Skeletal muscle satellite cell (primary cell): ENCODE measurements at regions not wholly inside any gene's neighbourhood (a gene's known extent, or its start where the extent isn't known, plus 50 kb on each side); places are given as distances from the start of the nearest gene placed in this dataset.

ENCODE experiments used
- H3K27me3 ChIP-seq: 2 replicates; pipeline ENCODE4 v1.7.0; 2013; ENCODE audit warnings: low read length; ENCODE audit not compliant: control insufficient read depth, insufficient read depth
- H3K36me3 ChIP-seq: 2 replicates; pipeline ENCODE4 v1.7.0; 2013; ENCODE audit warnings: mild to moderate bottlenecking, control low read depth, low read length; ENCODE audit not compliant: insufficient read depth
- H3K4me1 ChIP-seq: 2 replicates; pipeline ENCODE4 v1.7.0; 2013; ENCODE audit warnings: low read length; ENCODE audit not compliant: control insufficient read depth, insufficient read depth
- H3K4me2 ChIP-seq: 2 replicates; pipeline ENCODE4 v1.7.0; 2013; ENCODE audit warnings: mild to moderate bottlenecking, low read length
- H3K4me3 ChIP-seq: 2 replicates; pipeline ENCODE4 v1.7.0; 2013; ENCODE audit warnings: low read length
- H3K9ac ChIP-seq: 2 replicates; pipeline ENCODE4 v1.7.0; 2013; ENCODE audit warnings: mild to moderate bottlenecking, low read depth, low read length, moderate library complexity
- H3K9me3 ChIP-seq: replicated peaks from 2 replicates; pipeline ENCODE4 v1.7.0; 2013; ENCODE audit warnings: mild to moderate bottlenecking, control low read depth, low read length

DNA sequence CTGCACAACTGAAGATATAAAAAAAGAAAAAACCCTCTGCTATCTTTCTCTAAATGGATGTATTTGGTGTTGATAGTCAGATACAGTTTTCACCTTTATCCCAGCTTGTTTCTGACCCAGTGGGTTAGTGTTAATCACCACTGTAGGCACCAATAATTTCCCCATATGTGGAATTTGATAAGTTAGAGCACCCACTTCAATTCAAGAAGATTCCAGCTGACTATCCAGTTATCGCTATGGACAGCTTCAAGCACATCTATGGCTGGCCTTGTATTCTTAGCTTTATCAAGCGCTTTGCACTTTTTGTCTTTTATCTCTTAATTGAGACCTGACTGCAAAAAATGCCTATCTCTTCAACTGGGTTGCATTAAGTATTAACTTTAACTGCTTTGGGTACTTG lies 200.4 kb downstream of the NR4A2 start:
- Histone ChIP-seq H3K36me3 (no peaks in the 10 kb centered on the region), H3K4me2 (no peak overlapping the region), H3K9ac (no peak overlapping the region), H3K27me3 (no peaks in the 10 kb centered on the region), H3K9me3 (no peaks in the 10 kb centered on the region), H3K4me3 (no peak overlapping the region), H3K4me1 (no peaks in the 10 kb centered on the region)

DNA sequence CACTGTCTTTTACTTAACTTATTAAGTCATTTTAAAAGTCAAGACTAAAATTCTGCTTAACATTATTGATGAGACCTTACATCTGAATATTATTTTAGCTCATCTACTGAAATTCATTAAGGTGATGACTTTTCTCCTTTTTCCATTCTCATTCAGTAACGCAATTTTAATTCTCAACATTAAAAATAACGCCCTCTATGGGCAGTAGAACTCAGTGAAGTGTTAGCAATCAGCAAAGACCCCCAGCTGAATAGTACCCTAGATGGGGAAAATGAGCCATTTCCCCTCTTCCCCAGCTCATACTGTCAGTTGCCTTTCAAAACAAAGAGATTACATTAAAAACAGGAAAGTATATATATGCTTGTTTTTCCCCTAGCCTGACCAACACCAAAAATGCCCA lies 203.3 kb downstream of the NR4A2 start:
- H3K9me3 ChIP-seq = no peaks in the 10 kb centered on the region
- no peaks in the 10 kb centered on the region for H3K27me3 ChIP-seq
- no peaks in the 10 kb centered on the region for H3K36me3 ChIP-seq
- no peaks in the 10 kb centered on the region for H3K4me1 ChIP-seq
- no peak overlapping the region for H3K4me2 ChIP-seq
- H3K4me3 ChIP-seq = no peak overlapping the region
- no peak overlapping the region for H3K9ac ChIP-seq

DNA sequence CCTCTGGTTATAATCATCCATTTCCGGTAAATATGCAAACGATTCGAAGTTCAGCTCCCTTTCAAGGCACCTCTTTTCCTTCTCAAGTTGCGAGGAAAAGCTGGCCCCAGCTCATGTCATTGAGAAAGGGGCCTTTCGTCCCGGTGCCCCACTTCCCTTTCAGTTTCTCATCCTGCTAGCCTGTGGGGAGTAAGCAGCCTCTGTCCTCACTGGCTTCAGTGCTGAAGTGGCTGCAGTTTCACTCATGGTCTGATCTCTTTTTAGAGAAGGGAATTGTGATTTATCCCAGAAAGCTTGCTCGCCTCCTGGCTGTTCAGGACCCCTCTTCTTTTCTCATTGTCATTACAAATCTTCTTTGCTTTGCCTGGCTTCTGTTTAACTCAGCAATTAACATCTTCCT lies 207.5 kb downstream of the NR4A2 start:
- no peaks in the 10 kb centered on the region for H3K36me3 ChIP-seq
- H3K9ac ChIP-seq = no peak overlapping the region

DNA sequence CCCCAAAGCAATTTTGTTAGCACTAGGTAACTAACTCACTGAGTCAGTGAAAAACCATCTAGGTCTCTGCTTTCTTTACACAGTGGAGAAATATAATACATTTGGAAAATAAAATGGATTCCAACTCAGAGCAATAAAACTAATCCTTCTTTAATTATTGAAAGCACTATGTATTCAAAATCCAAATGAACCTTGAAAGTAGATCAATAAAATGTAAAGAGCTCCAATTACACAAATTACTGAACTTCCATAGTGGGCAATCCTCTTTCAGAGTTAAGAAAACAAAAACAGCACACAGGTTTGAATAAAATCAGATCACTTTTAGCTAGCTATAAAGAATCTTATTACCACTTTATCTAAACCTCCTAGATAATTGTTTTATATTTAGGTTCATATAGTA lies 208.1 kb downstream of the NR4A2 start:
- Histone ChIP-seq H3K4me3 (no peak overlapping the region), H3K4me2 (no peak overlapping the region), H3K9me3 (no peaks in the 10 kb centered on the region), H3K4me1 (no peaks in the 10 kb centered on the region), H3K9ac (no peak overlapping the region), H3K27me3 (no peaks in the 10 kb centered on the region), H3K36me3 (no peaks in the 10 kb centered on the region)

More for the DNA sequence above, 207.5 kb downstream of the NR4A2 start:
- Histone ChIP-seq H3K9me3 (no peaks in the 10 kb centered on the region), H3K27me3 (no peaks in the 10 kb centered on the region), H3K4me1 (no peaks in the 10 kb centered on the region), H3K4me3 (no peak overlapping the region), H3K4me2 (no peak overlapping the region)

DNA sequence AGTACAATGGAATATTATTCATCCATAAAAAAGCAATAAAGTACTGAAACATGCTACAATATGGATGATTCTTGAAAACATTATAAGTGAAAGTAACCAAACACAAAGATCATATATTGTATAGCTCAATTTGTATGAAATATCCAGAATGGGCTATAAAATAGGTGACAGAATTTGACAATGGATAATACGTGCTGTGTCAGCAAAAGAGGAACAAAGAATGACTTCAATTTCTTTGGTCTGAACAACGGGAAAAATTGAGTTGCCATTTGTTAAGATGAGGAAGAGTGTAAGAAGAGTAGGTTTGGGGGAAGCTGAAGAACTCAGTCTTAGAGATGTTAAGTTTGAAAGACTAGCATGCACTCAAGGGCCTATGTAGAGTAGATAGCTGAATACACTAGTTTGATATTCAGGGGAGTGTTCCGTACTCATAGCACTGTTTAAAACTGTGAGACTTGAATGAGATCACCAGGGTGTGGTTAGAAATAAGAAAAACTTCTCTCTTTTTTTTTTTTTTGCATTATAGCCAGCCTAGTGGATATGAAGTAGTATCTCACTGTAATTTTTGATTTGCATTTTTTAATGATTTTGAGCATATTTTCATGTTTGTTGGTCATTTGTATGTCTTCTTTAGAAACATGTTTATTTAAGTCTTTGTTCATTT lies 213.6 kb downstream of the NR4A2 start:
- Histone ChIP-seq H3K9me3 (no peaks in the 10 kb centered on the region), H3K27me3 (no peaks in the 10 kb centered on the region), H3K4me3 (no peak overlapping the region), H3K4me2 (no peak overlapping the region), H3K4me1 (no peaks in the 10 kb centered on the region), H3K9ac (no peak overlapping the region), H3K36me3 (no peaks in the 10 kb centered on the region)

DNA sequence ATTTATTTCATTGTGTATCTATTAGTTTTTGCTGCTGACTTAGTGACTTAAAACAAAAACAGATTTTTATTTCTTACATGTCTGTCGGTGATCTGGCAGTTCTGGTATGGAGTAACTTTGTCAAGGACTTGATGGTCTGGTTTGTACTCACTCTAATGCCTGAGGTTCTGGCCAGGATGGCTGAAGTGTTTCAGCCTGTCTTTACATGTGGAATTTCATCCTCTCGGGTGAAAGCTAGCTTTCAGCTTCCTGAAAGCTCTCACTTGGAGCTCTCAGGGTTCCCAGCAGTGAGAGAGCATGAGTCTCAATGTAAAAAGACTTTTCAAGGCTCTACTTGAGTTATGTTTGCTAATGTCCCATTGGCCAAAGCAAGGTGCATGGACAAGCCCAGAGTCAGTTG lies 216.4 kb downstream of the NR4A2 start:
- no peaks in the 10 kb centered on the region for H3K9me3 ChIP-seq
- H3K4me2 ChIP-seq = no peak overlapping the region
- no peak overlapping the region for H3K9ac ChIP-seq
- no peak overlapping the region for H3K4me3 ChIP-seq
- H3K36me3 ChIP-seq = no peaks in the 10 kb centered on the region
- no peaks in the 10 kb centered on the region for H3K27me3 ChIP-seq
- no peaks in the 10 kb centered on the region for H3K4me1 ChIP-seq

DNA sequence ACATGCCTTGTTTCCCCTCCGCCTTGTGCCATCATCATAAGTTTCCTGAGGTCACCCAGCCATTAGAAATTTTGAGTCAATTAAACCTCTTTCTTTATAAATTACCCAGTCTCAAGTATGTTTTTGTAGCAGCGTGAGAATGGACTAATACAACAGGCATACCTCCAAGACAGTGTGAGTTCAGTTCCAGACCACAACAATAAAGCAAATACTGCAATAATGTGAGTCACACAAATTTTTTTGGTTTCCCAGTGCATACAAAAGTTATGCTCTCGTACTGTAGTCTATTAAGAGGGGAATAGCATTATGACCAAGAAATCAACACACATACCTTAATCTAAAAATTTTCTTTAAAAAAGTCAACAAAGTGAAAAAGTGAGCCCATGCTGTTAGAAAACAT lies 217.2 kb downstream of the NR4A2 start:
- Histone ChIP-seq H3K9ac (no peak overlapping the region), H3K4me2 (no peak overlapping the region), H3K4me1 (no peaks in the 10 kb centered on the region), H3K36me3 (no peaks in the 10 kb centered on the region), H3K27me3 (no peaks in the 10 kb centered on the region), H3K9me3 (no peaks in the 10 kb centered on the region), H3K4me3 (no peak overlapping the region)

DNA sequence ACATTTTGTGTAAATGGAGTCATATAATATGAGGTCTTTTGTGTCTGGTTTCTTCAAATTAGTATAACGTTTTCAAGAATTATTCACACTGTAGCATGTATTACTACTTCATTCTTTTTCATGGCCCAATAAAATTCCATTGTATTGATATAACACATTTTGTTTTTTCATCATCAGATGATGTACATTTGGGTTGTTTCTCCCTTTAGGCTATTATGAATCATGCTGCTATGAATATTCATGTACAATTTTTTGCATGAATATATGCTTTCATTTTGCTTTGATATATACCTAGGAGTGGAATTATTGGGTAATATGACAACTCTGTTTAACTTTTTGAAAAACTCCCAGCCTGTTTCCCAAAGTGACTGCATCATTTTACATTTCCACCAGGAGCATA lies 220.2 kb downstream of the NR4A2 start:
- Histone ChIP-seq H3K9ac (no peak overlapping the region), H3K4me1 (no peaks in the 10 kb centered on the region), H3K4me3 (no peak overlapping the region), H3K4me2 (no peak overlapping the region), H3K27me3 (no peaks in the 10 kb centered on the region), H3K9me3 (no peaks in the 10 kb centered on the region), H3K36me3 (no peaks in the 10 kb centered on the region)

DNA sequence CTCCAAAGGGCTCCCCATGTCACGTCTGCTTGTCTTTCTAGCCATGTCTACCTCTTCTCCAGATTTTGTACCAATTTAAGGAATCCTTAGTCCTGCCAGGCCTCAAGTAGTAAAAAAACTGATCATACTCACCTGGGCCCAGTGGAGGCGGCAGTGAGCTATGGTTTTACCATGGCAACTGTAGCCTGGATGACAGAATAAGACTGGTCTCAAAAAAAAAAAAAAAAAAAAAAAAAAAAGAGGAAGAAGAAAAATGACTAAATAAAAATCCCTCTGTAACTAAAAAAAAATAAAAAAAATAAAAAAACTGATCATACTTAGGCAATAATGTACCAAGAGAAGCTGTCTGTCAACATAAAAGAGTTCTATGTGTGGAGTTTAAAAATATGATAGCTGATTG lies 221.6 kb downstream of the NR4A2 start:
- H3K4me2 ChIP-seq = no peak overlapping the region
- H3K4me3 ChIP-seq = no peak overlapping the region
- H3K36me3 ChIP-seq = no peaks in the 10 kb centered on the region
- H3K9ac ChIP-seq = no peak overlapping the region
- H3K27me3 ChIP-seq = no peaks in the 10 kb centered on the region
- H3K9me3 ChIP-seq = no peaks in the 10 kb centered on the region
- no peaks in the 10 kb centered on the region for H3K4me1 ChIP-seq

DNA sequence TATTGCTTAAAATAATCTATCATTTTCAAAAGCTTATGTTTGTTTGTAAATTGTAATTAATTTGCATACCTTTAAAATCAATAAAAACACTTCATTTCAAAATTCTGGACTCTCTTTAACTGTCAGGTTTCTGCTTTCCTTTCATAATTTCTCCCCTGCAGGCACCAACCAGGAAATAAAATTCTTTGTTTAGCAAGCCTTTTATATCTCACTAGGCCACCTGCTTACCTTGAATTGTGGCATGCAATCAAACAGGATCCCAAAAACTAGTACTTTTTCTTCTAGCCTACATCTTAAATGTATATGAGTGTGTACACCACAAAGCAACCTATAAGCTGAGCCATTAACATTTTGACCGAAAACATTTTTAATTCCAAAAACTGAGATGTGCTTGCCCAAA lies 233.1 kb downstream of the NR4A2 start:
- no peaks in the 10 kb centered on the region for H3K27me3 ChIP-seq
- H3K4me3 ChIP-seq = no peak overlapping the region
- H3K9me3 ChIP-seq = no peaks in the 10 kb centered on the region
- no peaks in the 10 kb centered on the region for H3K36me3 ChIP-seq
- H3K4me2 ChIP-seq = no peak overlapping the region
- H3K4me1 ChIP-seq = no peaks in the 10 kb centered on the region
- H3K9ac ChIP-seq = no peak overlapping the region

DNA sequence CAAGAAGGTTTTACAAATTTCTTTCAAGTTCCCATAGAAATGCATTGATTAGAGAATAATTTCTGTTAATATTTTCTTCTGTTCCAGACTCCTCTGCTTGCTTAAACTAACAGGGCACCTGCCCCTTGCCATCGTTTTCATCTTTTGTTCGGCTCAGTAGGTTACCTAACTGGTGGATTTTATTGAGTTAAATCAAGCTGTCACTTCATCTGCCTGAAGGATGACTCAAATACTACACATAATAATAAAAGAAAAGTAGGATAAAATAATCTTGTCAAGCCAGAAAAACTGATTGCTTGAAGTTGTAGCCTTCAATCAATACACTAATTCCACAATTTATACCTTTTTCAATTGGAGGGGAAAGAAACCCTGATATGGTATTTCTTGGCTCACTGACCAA lies 234.0 kb downstream of the NR4A2 start:
- H3K4me3 ChIP-seq = no peak overlapping the region
- no peaks in the 10 kb centered on the region for H3K4me1 ChIP-seq
- no peak overlapping the region for H3K4me2 ChIP-seq
- H3K36me3 ChIP-seq = no peaks in the 10 kb centered on the region
- H3K27me3 ChIP-seq = no peaks in the 10 kb centered on the region
- H3K9me3 ChIP-seq = no peaks in the 10 kb centered on the region
- H3K9ac ChIP-seq = no peak overlapping the region

DNA sequence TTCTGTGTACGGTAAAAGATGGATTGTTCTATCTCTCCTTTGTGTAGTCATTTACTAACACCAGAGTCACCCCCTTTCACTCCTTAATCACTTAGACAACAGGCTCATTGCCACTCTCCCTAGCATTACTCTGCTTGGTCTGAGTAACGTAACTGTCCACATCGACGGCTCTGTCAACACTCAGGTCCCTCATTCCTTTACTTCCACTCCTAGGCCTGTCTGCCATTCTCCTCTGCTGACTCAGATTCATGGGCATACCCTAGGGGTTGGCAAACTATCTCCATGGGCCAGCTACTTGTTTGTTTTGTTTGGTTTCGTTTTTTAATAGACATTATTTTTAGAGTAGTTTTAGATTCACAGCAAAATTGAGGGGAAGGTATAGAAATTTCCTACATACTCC lies 243.9 kb downstream of the NR4A2 start:
- no peak overlapping the region for H3K9ac ChIP-seq
- H3K36me3 ChIP-seq = no peaks in the 10 kb centered on the region
- no peaks in the 10 kb centered on the region for H3K27me3 ChIP-seq
- H3K4me3 ChIP-seq = no peak overlapping the region
- H3K9me3 ChIP-seq = no peaks in the 10 kb centered on the region
- no peak overlapping the region for H3K4me2 ChIP-seq
- H3K4me1 ChIP-seq = no peaks in the 10 kb centered on the region
